ENCODE measurements at regions not wholly inside any gene's neighbourhood (a gene's known extent, or its start where the extent isn't known, plus 50 kb on each side); places are given as distances from the start of the nearest gene placed in this dataset.

- no peaks in the 10 kb centered on the region for H3K36me3 ChIP-seq (ENCODE audit: control insufficient read depth in 2 of 2, extremely low read depth in 1 of 2, insufficient read depth in 1 of 2, low read length in 1 of 2)
- Mint-ChIP-seq H3K4me1 (peaks cover 5 to 27% (median 5%) of the 10 kb centered on the region in 3 donors), H3K27ac (peak overlapping the region in 1 of 2 donors; percentile 17), H3K27me3 (no peaks in the 10 kb centered on the region), H3K4me3 (no peak overlapping the region), H3K9me3 (peaks cover 8 to 16% (median 13%) of the 10 kb centered on the region in 3 donors), H3K36me3 (no peaks in the 10 kb centered on the region)
- ChIA-PET CTCF (no interaction called here), POLR2A (no interaction called here)
- no peaks in the 10 kb centered on the region for H3K27me3 ChIP-seq (replicated peaks in 1 of 2; ENCODE audit: control insufficient read depth in 2 of 2, extremely low read depth in 1 of 2, insufficient read depth in 2 of 2, low read length in 1 of 2)
- no peak for ATAC-seq (replicated peaks in 1 of 4)
- H3K9me3 ChIP-seq: no peaks in the 10 kb centered on the region
- peaks cover 0 to 35% of the 10 kb centered on the region in 2 experiments for H3K4me1 ChIP-seq (ENCODE audit: control insufficient read depth in 1 of 2, extremely low read depth in 1 of 2, insufficient read depth in 2 of 2, low read length in 2 of 2)
- no peak for DNase-seq
- H3K4me3 ChIP-seq (ENCODE audit: control insufficient read depth in 1 of 2, extremely low read depth in 1 of 2, low read length in 1 of 2): no peak overlapping the region
- H3K27ac ChIP-seq (ENCODE audit: low read length): peak overlapping the region; percentile 46
- 0% methylated on average over 1 of the region's 1 CpG for WGBS (ENCODE audit: insufficient coverage)
Observed at GRCh38 chr11:110525883-110526282, 96.1 kb downstream of the FDX1 start.

DNA sequence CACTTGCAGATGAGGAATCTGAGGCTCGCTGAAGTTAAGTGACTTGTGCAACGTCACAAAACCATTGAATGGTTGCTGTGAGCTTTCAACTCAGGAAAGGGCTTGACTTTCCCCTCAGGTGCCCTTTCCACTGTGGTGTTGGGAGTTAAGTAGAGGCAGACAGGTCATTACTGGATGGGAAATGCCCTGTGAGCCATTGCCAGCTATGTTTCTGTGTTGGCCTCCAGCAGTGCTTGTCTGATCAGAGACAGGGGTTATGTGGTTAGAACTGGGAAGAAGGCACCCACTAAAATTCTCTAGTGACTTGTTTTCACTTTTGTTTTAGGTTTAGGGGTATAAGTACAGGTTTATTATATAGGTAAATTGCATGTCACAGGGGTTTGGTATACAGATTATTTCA lies 96.6 kb downstream of the FDX1 start:
- no CpG with 5 or more reads among the region's 2 CpGs for WGBS (ENCODE audit: insufficient coverage)
- H3K27me3 Mint-ChIP-seq: no peaks in the 10 kb centered on the region
- H3K4me1 Mint-ChIP-seq: peaks cover 5 to 27% (median 5%) of the 10 kb centered on the region in 3 donors
- no peaks in the 10 kb centered on the region for H3K36me3 ChIP-seq (ENCODE audit: control insufficient read depth in 2 of 2, extremely low read depth in 1 of 2, insufficient read depth in 1 of 2, low read length in 1 of 2)
- H3K36me3 Mint-ChIP-seq: no peaks in the 10 kb centered on the region
- CTCF ChIA-PET: no interaction called here
- H3K9me3 ChIP-seq: no peaks in the 10 kb centered on the region
- POLR2A ChIA-PET: no interaction called here
- no peak for ATAC-seq (replicated peaks in 1 of 4)
- peak overlapping the region; percentile 46 for H3K27ac ChIP-seq (ENCODE audit: low read length)
- H3K27ac Mint-ChIP-seq: peak overlapping the region in 1 of 2 donors; percentile 17
- peaks cover 8 to 16% (median 13%) of the 10 kb centered on the region in 3 donors for H3K9me3 Mint-ChIP-seq
- peak in 1 of 35 experiments; percentile 22 for DNase-seq
- no peak overlapping the region for H3K4me3 Mint-ChIP-seq
- H3K4me3 ChIP-seq (ENCODE audit: control insufficient read depth in 1 of 2, extremely low read depth in 1 of 2, low read length in 1 of 2): no peak overlapping the region
- no peaks in the 10 kb centered on the region for H3K27me3 ChIP-seq (replicated peaks in 1 of 2; ENCODE audit: control insufficient read depth in 2 of 2, extremely low read depth in 1 of 2, insufficient read depth in 2 of 2, low read length in 1 of 2)
- peaks cover 0 to 35% of the 10 kb centered on the region in 2 experiments for H3K4me1 ChIP-seq (ENCODE audit: control insufficient read depth in 1 of 2, extremely low read depth in 1 of 2, insufficient read depth in 2 of 2, low read length in 2 of 2)
